GM12878 (cell line): ENCODE measurements at regions not wholly inside any gene's neighbourhood (a gene's known extent, or its start where the extent isn't known, plus 50 kb on each side); places are given as distances from the start of the nearest gene placed in this dataset.
A peak's percentile ranks its signal among the peaks of the same experiment; 100 is the strongest.

Experiments
- ATAC-seq: fragments of 200-7000 bp; cut with Tn5 transposase; 3 replicates; pipeline ENCODE4 v1.9.1; 2020; ENCODE audit warnings: mild to moderate bottlenecking, moderate library complexity
- BruUV-seq: library from RNA; stranded (reverse); fragments of 400-500 nt; replicated peaks from 2 replicates; lab custom pipeline; 2021; lab: Mats Ljungman, UMichigan
- CTCF ChIA-PET: fragments of 300-600 bp; sonication (Branson Sonifier 250); formaldehyde crosslinking; extraction: SDS; loops from one replicate; lab custom pipeline; 2021; ENCODE audit warnings: inconsistent platforms; lab: Yijun Ruan, JAX
- POLR2A ChIA-PET: fragments of 350-600 bp; formaldehyde crosslinking; extraction: SDS; loops from one replicate; lab custom pipeline; 2021; ENCODE audit warnings: inconsistent platforms; lab: Charles Lee
- RAD21 ChIA-PET: fragments of 300-600 bp; sonication (Branson Sonifier 250); formaldehyde crosslinking; loops from one replicate; lab custom pipeline; 2023; ENCODE audit warnings: antibody characterized with exemption; ENCODE audit not compliant: unreplicated experiment; lab: Charles Lee
- SMC1A ChIA-PET: fragments of 300-600 bp; sonication (Branson Sonifier 250); formaldehyde crosslinking; loops from one replicate; lab custom pipeline; 2023; ENCODE audit not compliant: unreplicated experiment, uncharacterized antibody; lab: Charles Lee
- DNase-seq: peaks from one replicate; pipeline ENCODE4 v3.0.0-alpha.2; 2011; ENCODE audit warnings: low read depth, low spot score
- FAIRE-seq: peaks from 3 replicates; lab custom pipeline; 2011; peaks lifted over from hg19 to GRCh38; lab: Jason Lieb, UNC
- H2AFZ ChIP-seq: 2 replicates; pipeline ENCODE4 v1.6.0; 2011; ENCODE audit warnings: low read depth, low read length, control low read depth; ENCODE audit not compliant: control insufficient read depth
- H3K27ac ChIP-seq: 2 replicates; pipeline ENCODE4 v1.5.1; 2011; ENCODE audit warnings: control low read depth; ENCODE audit not compliant: control insufficient read depth, insufficient read depth
- H3K27me3 ChIP-seq, 2 experiments: replicated peaks in 1 of 2; 2 replicates each; pipeline versions ENCODE4 v1.6.0 to v1.6.1; 2011; ENCODE audit warnings: low read length in 1 of 2; ENCODE audit not compliant: control insufficient read depth in 2 of 2, insufficient read depth in 2 of 2
- H3K36me3 ChIP-seq, 2 experiments: 2 replicates each; pipeline ENCODE4 v1.5.1; 2011; ENCODE audit warnings: low read length in 1 of 2; ENCODE audit not compliant: control insufficient read depth in 2 of 2, insufficient read depth in 2 of 2
- H3K4me1 ChIP-seq: 2 replicates; pipeline ENCODE4 v1.6.1; 2011; ENCODE audit warnings: mild to moderate bottlenecking, low read length, moderate library complexity, mixed read lengths; ENCODE audit not compliant: control insufficient read depth, insufficient read depth
- H3K4me2 ChIP-seq: 2 replicates; pipeline ENCODE4 v1.6.0; 2011; ENCODE audit warnings: control low read depth; ENCODE audit not compliant: control insufficient read depth, insufficient read depth
- H3K4me3 ChIP-seq: fragments of 200-600 bp; sonication (generic); 2 replicates; pipeline ENCODE4 v1.5.1; 2016
- H3K79me2 ChIP-seq: 2 replicates; pipeline ENCODE4 v1.6.0; 2011; ENCODE audit warnings: low read length; ENCODE audit not compliant: control insufficient read depth, insufficient read depth
- H3K9ac ChIP-seq: 2 replicates; pipeline ENCODE4 v1.8.0; 2011; ENCODE audit warnings: low read length, control low read depth, mixed read lengths; ENCODE audit not compliant: control insufficient read depth, insufficient read depth
- H3K9me3 ChIP-seq: replicated peaks from 3 replicates; pipeline ENCODE4 v1.5.1; 2011; ENCODE audit warnings: mild to moderate bottlenecking, low read length; ENCODE audit not compliant: control insufficient read depth, insufficient read depth
- H4K20me1 ChIP-seq: 2 replicates; pipeline ENCODE4 v1.6.0; 2011; ENCODE audit not compliant: control insufficient read depth, insufficient read depth
- BCL11A ChIP-seq: IDR thresholded peaks from 2 replicates; pipeline ENCODE4 v1.6.1; 2011; ENCODE audit warnings: low read depth, low read length
- BCLAF1 ChIP-seq: fragments of 450-650 bp; IDR thresholded peaks from 2 replicates; pipeline ENCODE4 v1.6.1; 2017; ENCODE audit warnings: antibody characterized with exemption, mild to moderate bottlenecking, moderate library complexity
- BRCA1 ChIP-seq: IDR thresholded peaks from 2 replicates; pipeline ENCODE4 v1.6.1; 2011; ENCODE audit warnings: low read depth, low read length, improper control_type of control experiment
- ELK1 ChIP-seq: IDR thresholded peaks from 2 replicates; pipeline ENCODE4 v1.6.1; 2012; ENCODE audit warnings: low read depth, low read length, improper control_type of control experiment
- KAT2A ChIP-seq: conservative IDR thresholded peaks from 2 replicates; pipeline ENCODE4 v1.6.1; 2011; ENCODE audit warnings: low read depth, low read length; ENCODE audit not compliant: control insufficient read depth
- MTA3 ChIP-seq: IDR thresholded peaks from 2 replicates; pipeline ENCODE4 v1.6.1; 2012; ENCODE audit warnings: low read length, inconsistent platforms, borderline replicate concordance
- NBN ChIP-seq: fragments of 450-650 bp; IDR thresholded peaks from 2 replicates; pipeline ENCODE4 v1.6.1; 2016
- PBX3 ChIP-seq: IDR thresholded peaks from 2 replicates; pipeline ENCODE4 v1.6.1; 2011; ENCODE audit warnings: mild to moderate bottlenecking, low read depth, low read length, moderate library complexity; ENCODE audit not compliant: insufficient replicate concordance
- RB1 ChIP-seq: fragments of 450-650 bp; formaldehyde crosslinking; IDR thresholded peaks from 2 replicates; pipeline ENCODE4 v1.6.1; 2017; ENCODE audit warnings: mild to moderate bottlenecking, borderline replicate concordance
- RELA ChIP-seq: fragments of 450-650 bp; IDR thresholded peaks from 2 replicates; pipeline ENCODE4 v1.8.0; 2014; ENCODE audit warnings: borderline replicate concordance; ENCODE audit not compliant: partially characterized antibody
- SREBF2 ChIP-seq: IDR thresholded peaks from 2 replicates; pipeline ENCODE4 v1.6.1; 2012; ENCODE audit warnings: mild to moderate bottlenecking, low read length
- WRNIP1 ChIP-seq: IDR thresholded peaks from 2 replicates; pipeline ENCODE4 v1.6.1; 2011; ENCODE audit warnings: low read depth, low read length, improper control_type of control experiment, borderline replicate concordance
- YY1 ChIP-seq: IDR thresholded peaks from 2 replicates; pipeline ENCODE4 v1.6.1; 2011; ENCODE audit warnings: low read depth, mild to moderate bottlenecking, low read length
- ZBTB4 ChIP-seq: fragments of 450-650 bp; formaldehyde crosslinking; IDR thresholded peaks from 2 replicates; pipeline ENCODE4 v1.4.0; 2022; ENCODE audit warnings: mild to moderate bottlenecking, moderate library complexity
- ZSCAN29 ChIP-seq: fragments of 450-650 bp; IDR thresholded peaks from 2 replicates; pipeline ENCODE4 v1.6.1; 2017; ENCODE audit warnings: mild to moderate bottlenecking, moderate library complexity
- WGBS: methylation state at CpG from one replicate; pipeline ENCODE4 v1.1.6; 2016; ENCODE audit warnings: low lambda C conversion rate; ENCODE audit not compliant: insufficient replicate concordance, insufficient coverage; ENCODE audit errors: missing lambda C conversion rate; 5-methylcytosine and 5-hydroxymethylcytosine counted together
- in situ Hi-C: fragments of 300-500 bp; cut with MboI; formaldehyde crosslinking; loops from 9 replicates; pipeline ENCODE4 v1.14.3; 2018; ENCODE audit warnings: mixed read lengths
- intact Hi-C: fragments of 100-400 bp; cut with micrococcal nuclease; formaldehyde crosslinking; loops from one replicate; pipeline ENCODE4 v1.14.2; 2022; ENCODE audit not compliant: unreplicated experiment

- FAIRE-seq (no peak), ATAC-seq (peak; percentile 22), DNase-seq (no peak)
- SMC1A ChIA-PET = interaction anchor here (0.6 to 3.2 kb wide), 11 partner anchors 10 to 205 kb away, joined by 3 to 10 read pairs (median 4); no protein-coding TSS in a partner anchor
- in situ Hi-C loops (no loop called here), intact Hi-C loops (no loop called here)
- no TSS peak for BruUV-seq
- TF ChIP-seq KAT2A (no peak), SREBF2 (no peak), RB1 (no peak), ZBTB4 (CRISPR knock-in tag) (no peak), BRCA1 (no peak), MTA3 (no peak), BCLAF1 (no peak), RELA (no peak), WRNIP1 (no peak), ZSCAN29 (no peak), PBX3 (no peak), BCL11A (no peak), ELK1 (no peak), YY1 (no peak), NBN (no peak)
- 86% methylated on average over 4 of the region's 4 CpGs for WGBS
- H3K79me2 ChIP-seq = no peaks in the 10 kb centered on the region
- H3K9ac ChIP-seq = no peak overlapping the region
- H3K27me3 ChIP-seq = peaks cover 4 to 16% of the 10 kb centered on the region in 2 experiments
- H3K4me3 ChIP-seq = no peak overlapping the region
- POLR2A ChIA-PET = interaction anchor here (1.2 kb wide), 1 partner anchor 11 kb away, joined by 3 read pairs; no protein-coding TSS in a partner anchor
- H3K9me3 ChIP-seq = no peaks in the 10 kb centered on the region
- peaks cover 24% of the 10 kb centered on the region for H3K4me1 ChIP-seq
- CTCF ChIA-PET = interaction anchor here (0.6 to 2.1 kb wide), 10 partner anchors 17 to 411 kb away, joined by 3 to 13 read pairs (median 3); no protein-coding TSS in a partner anchor
- no peaks in the 10 kb centered on the region for H4K20me1 ChIP-seq
- no peaks in the 10 kb centered on the region for H3K36me3 ChIP-seq
- peak overlapping the region; percentile 40 for H2AFZ ChIP-seq
- peak overlapping the region; percentile 40 for H3K4me2 ChIP-seq
- RAD21 ChIA-PET = interaction anchor here (0.6 to 1.6 kb wide), 6 partner anchors 16 to 46 kb away, joined by 3 to 6 read pairs (median 4); no protein-coding TSS in a partner anchor
- peak overlapping the region; percentile 35 for H3K27ac ChIP-seq
These were observed 57.0 kb upstream of the EPB41L1 start for GRCh38 chr20:36097337-36098151.
